ENCODE measurements at regions not wholly inside any gene's neighbourhood (a gene's known extent, or its start where the extent isn't known, plus 50 kb on each side); places are given as distances from the start of the nearest gene placed in this dataset.
"Not testable (repeated sequence)": the region's sequence is repeated elsewhere in the genome, so short reads cannot be mapped to it uniquely, and the experiment has no call there.

DNA sequence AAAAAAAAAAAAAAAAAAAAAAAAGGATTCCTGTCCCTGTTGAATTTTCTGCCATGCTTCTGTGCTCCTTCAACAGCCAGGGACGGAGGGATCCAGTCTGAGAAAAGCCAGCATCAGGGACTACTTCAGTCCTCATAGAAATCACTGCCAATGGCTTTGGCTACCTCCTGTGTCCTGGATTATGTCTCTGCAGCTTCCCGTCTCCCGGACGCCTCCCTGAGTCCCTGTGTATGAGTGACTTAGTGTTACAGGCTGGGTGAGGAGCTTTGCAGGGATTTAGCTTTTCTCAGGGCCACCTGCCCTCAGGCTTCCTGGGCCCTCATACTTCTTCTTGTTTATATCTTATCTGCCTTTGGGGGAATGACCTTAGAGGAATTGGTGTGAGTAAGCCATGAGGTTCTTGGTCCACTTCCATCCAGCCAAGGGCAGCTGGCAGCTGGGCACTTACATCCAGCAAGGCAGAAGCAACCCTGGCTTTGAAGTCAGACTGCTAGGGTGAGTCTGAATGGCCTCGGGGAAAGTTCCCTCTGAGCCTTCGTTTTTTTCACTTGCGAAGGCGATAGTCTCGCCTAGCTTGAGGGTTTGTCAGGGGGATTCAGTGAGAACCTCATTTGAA is 83.6 kb upstream of the CRYM start:
- H3K4me2 ChIP-seq (ENCODE audit: low read length); H3F3A ChIP-seq (ENCODE audit: insufficient read depth, low read length, poor library complexity, severe bottlenecking); H2AFZ ChIP-seq (ENCODE audit: low read depth, low read length); H3K36me3 ChIP-seq (ENCODE audit: insufficient read depth, low read length); H4K20me1 ChIP-seq (ENCODE audit: insufficient read depth); H3K27me3 ChIP-seq (ENCODE audit: insufficient read depth, low read depth, low read length); H3K9ac ChIP-seq (ENCODE audit: low read length); H3K79me2 ChIP-seq (replicated peaks; ENCODE audit: insufficient read depth, low read length); H3K9me3 ChIP-seq (ENCODE audit: low read length); H3K27ac ChIP-seq (ENCODE audit: low read length); H3K4me3 ChIP-seq (ENCODE audit: low read length); H3K9me2 ChIP-seq (ENCODE audit: insufficient read depth, low read length): not testable (repeated sequence)

DNA sequence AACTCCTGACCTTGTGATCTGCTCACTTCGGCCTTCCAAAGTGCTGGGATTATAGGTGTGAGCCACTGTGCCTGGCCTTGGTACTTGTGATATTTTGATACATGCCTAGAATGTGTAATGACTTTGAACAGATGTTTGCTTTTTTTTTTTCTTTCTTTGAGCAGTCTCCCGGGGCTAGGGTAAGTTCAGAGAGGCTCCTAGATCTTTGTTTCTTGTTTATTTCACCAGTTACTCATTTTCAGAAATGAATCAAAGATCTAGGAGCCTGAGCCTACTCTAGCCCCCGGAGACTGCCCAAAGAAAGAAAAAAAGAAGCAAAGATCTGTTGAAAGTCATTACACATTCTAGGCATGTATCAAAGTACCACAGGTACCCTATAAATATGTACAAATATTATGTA is 83.0 kb upstream of the CRYM start:
- not testable (repeated sequence) for H3K9me3 ChIP-seq (ENCODE audit: low read length); H3K36me3 ChIP-seq (ENCODE audit: insufficient read depth, low read length); H2AFZ ChIP-seq (ENCODE audit: low read depth, low read length); H3K4me3 ChIP-seq (ENCODE audit: low read length); H3K27me3 ChIP-seq (ENCODE audit: insufficient read depth, low read depth, low read length); H3K27ac ChIP-seq (ENCODE audit: low read length); H3F3A ChIP-seq (ENCODE audit: insufficient read depth, low read length, poor library complexity, severe bottlenecking); H3K79me2 ChIP-seq (replicated peaks; ENCODE audit: insufficient read depth, low read length); H4K20me1 ChIP-seq (ENCODE audit: insufficient read depth); H3K9ac ChIP-seq (ENCODE audit: low read length); H3K4me2 ChIP-seq (ENCODE audit: low read length); H3K9me2 ChIP-seq (ENCODE audit: insufficient read depth, low read length)

DNA sequence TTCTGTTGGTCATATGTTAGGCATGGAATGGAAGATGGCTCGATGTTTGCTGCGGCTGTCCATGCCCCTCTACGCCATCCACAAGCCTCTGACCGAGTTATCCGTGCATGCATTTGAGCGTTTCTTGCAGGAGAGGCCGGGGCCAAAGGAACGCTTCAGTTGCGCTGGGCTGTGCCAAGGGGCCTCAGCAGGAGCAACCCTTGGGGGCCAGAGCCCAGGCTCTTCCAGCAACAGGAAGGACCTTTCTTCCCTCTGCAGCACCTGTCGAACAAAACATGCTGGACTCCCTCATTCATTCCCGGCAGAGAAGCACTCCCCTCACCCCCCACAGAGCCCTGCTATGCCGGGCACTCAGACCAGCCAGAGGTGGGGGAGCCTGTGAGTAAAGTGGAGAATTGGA is 81.4 kb upstream of the CRYM start:
- H3K9ac ChIP-seq (ENCODE audit: low read length); H3K4me2 ChIP-seq (ENCODE audit: low read length); H3K79me2 ChIP-seq (replicated peaks; ENCODE audit: insufficient read depth, low read length); H3K36me3 ChIP-seq (ENCODE audit: insufficient read depth, low read length); H2AFZ ChIP-seq (ENCODE audit: low read depth, low read length); H3K27ac ChIP-seq (ENCODE audit: low read length); H3K9me2 ChIP-seq (ENCODE audit: insufficient read depth, low read length); H3K9me3 ChIP-seq (ENCODE audit: low read length); H3F3A ChIP-seq (ENCODE audit: insufficient read depth, low read length, poor library complexity, severe bottlenecking); H4K20me1 ChIP-seq (ENCODE audit: insufficient read depth); H3K4me3 ChIP-seq (ENCODE audit: low read length); H3K27me3 ChIP-seq (ENCODE audit: insufficient read depth, low read depth, low read length): not testable (repeated sequence)

DNA sequence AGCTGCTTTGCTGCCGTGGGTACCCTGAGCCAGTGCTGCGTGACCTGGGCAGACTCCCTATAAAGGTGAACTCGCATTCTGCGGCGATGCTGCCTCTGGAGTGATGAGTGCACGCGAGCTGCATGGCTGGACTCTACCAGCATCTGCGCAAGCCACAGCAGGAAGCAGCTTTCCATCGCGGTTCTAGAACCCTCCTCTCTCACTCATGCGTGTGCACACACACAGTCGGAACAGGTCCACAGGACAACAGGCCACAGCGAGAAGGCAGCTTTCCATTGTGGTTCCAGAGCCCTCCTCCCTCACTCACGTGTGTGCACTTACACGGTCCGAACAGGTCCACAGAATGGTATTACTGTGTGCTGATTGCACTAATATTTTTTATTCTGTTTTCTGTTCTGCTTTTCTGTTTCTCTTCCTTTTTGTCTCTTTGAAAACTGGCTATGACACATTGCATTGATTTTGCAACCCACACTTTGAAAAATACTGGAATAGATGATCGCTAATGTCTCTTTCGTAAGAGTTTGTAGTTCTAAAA is 80.2 kb upstream of the CRYM start:
- not testable (repeated sequence) for H3F3A ChIP-seq (ENCODE audit: insufficient read depth, low read length, poor library complexity, severe bottlenecking); H3K4me3 ChIP-seq (ENCODE audit: low read length)

DNA sequence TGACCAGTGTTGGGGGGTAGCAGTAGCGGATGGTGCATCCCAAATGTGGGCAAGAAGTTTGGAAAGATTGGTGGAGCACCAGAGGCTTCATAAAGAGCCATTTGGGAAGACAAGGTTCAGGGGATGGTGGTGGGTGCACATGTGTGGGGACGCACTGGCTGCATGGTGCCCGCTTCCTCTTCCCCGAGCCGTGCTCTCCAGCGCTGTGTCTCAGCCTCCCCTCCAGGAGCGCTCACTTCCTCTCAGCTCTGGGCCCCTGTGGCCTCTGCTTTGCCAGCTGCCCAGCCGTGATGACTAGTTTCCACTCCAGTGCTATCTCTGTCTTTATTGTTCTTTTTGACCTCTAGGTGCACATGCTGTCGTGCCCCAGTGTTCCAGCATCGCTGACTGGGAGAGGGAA is 78.2 kb upstream of the CRYM start:
- not testable (repeated sequence) for H3K9me2 ChIP-seq (ENCODE audit: insufficient read depth, low read length); H2AFZ ChIP-seq (ENCODE audit: low read depth, low read length); H3K9me3 ChIP-seq (ENCODE audit: low read length); H3K27ac ChIP-seq (ENCODE audit: low read length); H3K27me3 ChIP-seq (ENCODE audit: insufficient read depth, low read depth, low read length); H3K4me2 ChIP-seq (ENCODE audit: low read length); H3K4me3 ChIP-seq (ENCODE audit: low read length); H4K20me1 ChIP-seq (ENCODE audit: insufficient read depth); H3F3A ChIP-seq (ENCODE audit: insufficient read depth, low read length, poor library complexity, severe bottlenecking); H3K79me2 ChIP-seq (replicated peaks; ENCODE audit: insufficient read depth, low read length); H3K9ac ChIP-seq (ENCODE audit: low read length); H3K36me3 ChIP-seq (ENCODE audit: insufficient read depth, low read length)

More for the DNA sequence above, 80.2 kb upstream of the CRYM start:
- H3K36me3 ChIP-seq (ENCODE audit: insufficient read depth, low read length); H3K9me3 ChIP-seq (ENCODE audit: low read length); H3K9ac ChIP-seq (ENCODE audit: low read length); H3K9me2 ChIP-seq (ENCODE audit: insufficient read depth, low read length); H2AFZ ChIP-seq (ENCODE audit: low read depth, low read length); H3K4me2 ChIP-seq (ENCODE audit: low read length); H3K27ac ChIP-seq (ENCODE audit: low read length); H3K79me2 ChIP-seq (replicated peaks; ENCODE audit: insufficient read depth, low read length); H4K20me1 ChIP-seq (ENCODE audit: insufficient read depth); H3K27me3 ChIP-seq (ENCODE audit: insufficient read depth, low read depth, low read length): not testable (repeated sequence)

DNA sequence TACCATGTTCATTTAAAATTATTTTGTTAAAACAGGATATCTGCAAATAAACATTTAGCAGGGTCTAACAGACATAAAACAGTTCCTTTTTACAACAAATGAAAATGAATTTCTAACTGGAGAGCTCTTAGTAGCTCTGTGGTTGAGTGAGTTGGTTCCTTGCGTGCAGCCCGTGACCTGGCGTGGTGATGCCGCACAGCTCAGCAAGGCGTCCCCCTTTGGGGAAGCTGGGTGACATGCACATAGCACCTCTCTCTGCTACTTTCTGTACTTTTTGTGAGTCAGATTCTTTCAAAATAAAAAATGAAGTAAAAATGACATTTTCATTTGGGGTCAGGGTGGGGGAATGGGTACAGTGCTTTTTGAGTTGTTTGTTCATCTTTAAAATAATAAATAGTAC is 73.3 kb upstream of the CRYM start:
- not testable (repeated sequence) for H3K27ac ChIP-seq (ENCODE audit: low read length); H3K4me2 ChIP-seq (ENCODE audit: low read length); H3F3A ChIP-seq (ENCODE audit: insufficient read depth, low read length, poor library complexity, severe bottlenecking)

DNA sequence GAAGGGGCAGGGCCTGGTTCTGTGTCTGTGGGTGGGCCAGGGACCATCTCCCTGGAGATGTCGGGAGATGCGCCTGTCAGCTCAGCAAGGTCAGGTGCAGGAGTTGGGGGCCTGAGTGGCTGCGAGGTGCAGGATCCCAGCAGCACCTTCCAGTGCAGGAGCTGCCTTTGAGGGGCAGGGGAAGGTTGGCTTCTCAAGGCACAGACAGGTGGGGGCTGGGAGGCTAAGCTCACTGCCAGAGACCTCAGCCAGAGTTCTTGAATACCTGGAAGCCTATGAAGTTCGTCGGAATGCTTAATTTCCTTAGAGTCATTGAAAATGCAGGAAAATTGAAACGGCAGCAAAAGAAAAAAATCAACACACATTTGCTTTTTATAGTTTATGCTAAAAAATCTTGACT is 72.8 kb upstream of the CRYM start:
- H3K9ac ChIP-seq (ENCODE audit: low read length); H3K79me2 ChIP-seq (replicated peaks; ENCODE audit: insufficient read depth, low read length); H2AFZ ChIP-seq (ENCODE audit: low read depth, low read length); H3K9me3 ChIP-seq (ENCODE audit: low read length); H3K4me2 ChIP-seq (ENCODE audit: low read length); H3K27ac ChIP-seq (ENCODE audit: low read length); H3K4me3 ChIP-seq (ENCODE audit: low read length); H3K9me2 ChIP-seq (ENCODE audit: insufficient read depth, low read length); H4K20me1 ChIP-seq (ENCODE audit: insufficient read depth); H3F3A ChIP-seq (ENCODE audit: insufficient read depth, low read length, poor library complexity, severe bottlenecking); H3K27me3 ChIP-seq (ENCODE audit: insufficient read depth, low read depth, low read length); H3K36me3 ChIP-seq (ENCODE audit: insufficient read depth, low read length): not testable (repeated sequence)

More for the DNA sequence above, 73.3 kb upstream of the CRYM start:
- not testable (repeated sequence) for H3K9me2 ChIP-seq (ENCODE audit: insufficient read depth, low read length); H2AFZ ChIP-seq (ENCODE audit: low read depth, low read length); H3K9ac ChIP-seq (ENCODE audit: low read length); H3K4me3 ChIP-seq (ENCODE audit: low read length); H3K9me3 ChIP-seq (ENCODE audit: low read length); H3K27me3 ChIP-seq (ENCODE audit: insufficient read depth, low read depth, low read length); H3K36me3 ChIP-seq (ENCODE audit: insufficient read depth, low read length); H4K20me1 ChIP-seq (ENCODE audit: insufficient read depth); H3K79me2 ChIP-seq (replicated peaks; ENCODE audit: insufficient read depth, low read length)

DNA sequence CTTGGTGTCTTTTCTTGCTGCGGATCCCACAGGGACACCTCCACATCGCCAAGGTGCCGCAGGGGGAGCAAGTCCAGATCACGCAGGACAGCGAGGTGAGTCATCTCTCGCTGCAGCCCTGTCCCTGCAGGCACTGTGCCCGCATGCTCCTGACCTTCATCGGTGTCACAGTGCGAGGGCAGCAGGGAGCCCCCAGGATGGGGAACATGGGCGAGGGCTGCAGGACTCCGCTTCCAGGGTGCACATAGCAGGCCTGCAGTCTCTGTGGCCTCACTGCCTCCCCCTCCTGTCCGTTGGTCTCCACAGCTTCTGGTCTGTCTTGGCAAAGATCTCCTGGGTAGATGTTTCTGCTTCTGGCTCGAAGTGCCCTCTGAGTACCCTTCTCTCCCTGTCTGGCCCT is 71.2 kb upstream of the CRYM start:
- H3K9me2 ChIP-seq (ENCODE audit: insufficient read depth, low read length); H3K9ac ChIP-seq (ENCODE audit: low read length); H4K20me1 ChIP-seq (ENCODE audit: insufficient read depth); H3K4me3 ChIP-seq (ENCODE audit: low read length); H3F3A ChIP-seq (ENCODE audit: insufficient read depth, low read length, poor library complexity, severe bottlenecking); H3K79me2 ChIP-seq (replicated peaks; ENCODE audit: insufficient read depth, low read length); H3K27me3 ChIP-seq (ENCODE audit: insufficient read depth, low read depth, low read length); H3K27ac ChIP-seq (ENCODE audit: low read length); H2AFZ ChIP-seq (ENCODE audit: low read depth, low read length); H3K4me2 ChIP-seq (ENCODE audit: low read length); H3K9me3 ChIP-seq (ENCODE audit: low read length); H3K36me3 ChIP-seq (ENCODE audit: insufficient read depth, low read length): not testable (repeated sequence)
